ENCODE measurements at regions not wholly inside any gene's neighbourhood (a gene's known extent, or its start where the extent isn't known, plus 50 kb on each side); places are given as distances from the start of the nearest gene placed in this dataset.

DNA sequence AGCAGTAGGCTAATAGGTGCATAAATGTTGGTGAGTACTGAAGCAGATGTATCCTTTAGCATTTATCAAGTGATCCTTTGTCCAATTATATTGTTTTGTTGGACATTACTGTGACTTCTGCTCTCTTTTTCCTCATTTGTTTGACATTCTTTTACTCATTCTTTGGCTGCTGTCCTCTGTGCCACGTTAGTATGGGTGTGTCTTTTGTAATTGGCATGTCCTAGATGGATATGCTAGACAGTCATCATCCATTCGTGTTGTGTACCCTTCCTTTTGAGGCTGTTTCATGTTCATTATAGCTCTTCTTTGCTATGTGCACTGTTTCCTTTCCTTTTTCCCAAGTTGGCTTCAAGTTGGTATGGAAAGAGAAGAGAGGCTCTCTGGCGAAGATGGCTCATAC lies 284.7 kb downstream of the CYP26B1 start:
- ChIA-PET CTCF (no interaction called here), POLR2A (no interaction called here)
- TF ChIP-seq FOXA1 (IDR thresholded peaks at IDR 0.05) = no peak
- no peak for DNase-seq (ENCODE audit: extremely low spot score)

- CTCF ChIA-PET = interaction anchor here (0.7 kb wide), 1 partner anchor 311 kb away, joined by 3 read pairs; no protein-coding TSS in a partner anchor
- POLR2A ChIA-PET = no interaction called here
- DNase-seq (ENCODE audit: extremely low spot score) = no peak
- no peak for TF ChIP-seq ZNF384 (IDR thresholded peaks at IDR 0.05)
These were observed 286.2 kb downstream of the CYP26B1 start for GRCh38 chr2:71861186-71862160.

GRCh38 chr2:71860381-71860926 lies 287.2 kb downstream of the CYP26B1 start:
- DNase-seq (ENCODE audit: extremely low spot score) = no peak
- TF ChIP-seq L3MBTL2 (conservative IDR thresholded peaks at IDR 0.05) = no peak
- no peak for TF ChIP-seq LEF1 (IDR thresholded peaks at IDR 0.05; ENCODE audit: borderline replicate concordance)
- no peak for TF ChIP-seq ELF4 (IDR thresholded peaks at IDR 0.05)
- TF ChIP-seq HDGF (IDR thresholded peaks at IDR 0.05; ENCODE audit: borderline replicate concordance) = no peak
- TF ChIP-seq ARNT (IDR thresholded peaks at IDR 0.05) = no peak
- no peak for TF ChIP-seq NFRKB (IDR thresholded peaks at IDR 0.05)
- no peak for TF ChIP-seq FOXK2 (IDR thresholded peaks at IDR 0.05)
- TF ChIP-seq FOXA1 (IDR thresholded peaks at IDR 0.05) = no peak
- TF ChIP-seq SUZ12 (IDR thresholded peaks at IDR 0.05) = no peak
- no peak for TF ChIP-seq TARDBP (IDR thresholded peaks at IDR 0.05)
- no peak for TF ChIP-seq FOXM1 (IDR thresholded peaks at IDR 0.05; ENCODE audit: borderline replicate concordance)
- ChIA-PET CTCF (no interaction called here), POLR2A (no interaction called here)

DNA sequence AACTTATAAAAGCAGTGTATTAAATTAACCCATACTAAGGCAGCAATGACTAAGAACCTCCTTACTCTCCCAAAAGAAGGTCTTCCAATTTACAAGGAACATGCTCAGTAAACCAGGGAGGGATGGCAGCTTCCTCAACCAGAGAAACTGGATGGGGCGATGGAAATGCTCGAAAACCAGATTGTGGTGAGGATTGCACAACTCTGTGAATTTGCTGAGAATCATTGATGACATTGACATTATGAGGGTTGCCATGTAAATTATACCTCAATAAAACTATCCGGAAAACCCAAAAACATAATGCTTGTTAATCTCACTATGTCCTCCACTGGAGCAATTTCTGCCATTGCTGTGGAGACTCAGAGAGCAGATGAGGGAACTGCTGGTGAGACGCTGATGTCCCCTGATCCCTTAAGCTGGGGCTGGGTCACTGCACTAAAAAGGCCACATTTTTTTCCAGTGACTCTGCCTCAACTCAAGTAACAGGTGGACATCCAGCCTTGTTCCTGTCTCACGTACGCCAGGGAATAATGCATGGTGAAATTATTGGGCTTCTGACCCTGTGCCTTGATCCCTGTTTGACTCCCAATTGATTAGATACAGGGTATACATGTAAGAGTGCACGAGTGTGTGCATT lies 288.3 kb downstream of the CYP26B1 start:
- DNase-seq (ENCODE audit: extremely low spot score) = no peak
- POLR2A ChIA-PET = no interaction called here
- CTCF ChIA-PET = no interaction called here
- TF ChIP-seq FOXA1 (IDR thresholded peaks at IDR 0.05) (no peak), TARDBP (IDR thresholded peaks at IDR 0.05) (no peak), HDGF (IDR thresholded peaks at IDR 0.05; ENCODE audit: borderline replicate concordance) (no peak), ELF4 (IDR thresholded peaks at IDR 0.05) (no peak), FOXK2 (IDR thresholded peaks at IDR 0.05) (no peak), SP1 (IDR thresholded peaks at IDR 0.05) (no peak), ZNF384 (IDR thresholded peaks at IDR 0.05) (no peak)

GRCh38 chr2:71858071-71858470 lies 289.6 kb downstream of the CYP26B1 start:
- POLR2A ChIA-PET = no interaction called here
- CTCF ChIA-PET = no interaction called here
- TF ChIP-seq TARDBP (IDR thresholded peaks at IDR 0.05) = no peak
- no peak for DNase-seq (ENCODE audit: extremely low spot score)

DNA sequence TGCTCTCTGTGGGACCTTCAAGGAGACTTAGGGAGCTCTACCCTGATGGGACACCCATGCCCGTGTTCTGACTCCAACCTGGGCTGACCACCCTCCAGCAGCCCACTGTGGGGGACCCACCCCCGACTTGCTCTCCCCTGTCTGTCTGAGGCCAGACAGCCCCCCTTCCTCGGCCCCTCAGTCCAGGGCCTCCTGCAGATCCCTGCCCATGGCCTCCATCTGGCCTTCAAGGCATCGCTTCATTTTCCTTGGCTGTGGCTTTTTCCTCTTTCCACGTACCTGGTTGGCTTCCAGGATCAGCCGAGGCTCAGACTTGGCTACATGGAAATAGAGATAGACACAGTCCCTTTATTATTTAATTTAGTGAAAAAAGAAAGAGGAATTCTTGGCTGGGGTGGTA lies 290.0 kb downstream of the CYP26B1 start:
- no peak for TF ChIP-seq PKNOX1 (IDR thresholded peaks at IDR 0.05)
- no peak for TF ChIP-seq FOXM1 (IDR thresholded peaks at IDR 0.05; ENCODE audit: borderline replicate concordance)
- no peak for TF ChIP-seq ELF4 (IDR thresholded peaks at IDR 0.05)
- no peak for TF ChIP-seq CTBP1 (IDR thresholded peaks at IDR 0.05; ENCODE audit: borderline replicate concordance)
- no peak for TF ChIP-seq LEF1 (IDR thresholded peaks at IDR 0.05; ENCODE audit: borderline replicate concordance)
- TF ChIP-seq ARNT (IDR thresholded peaks at IDR 0.05) = no peak
- TF ChIP-seq ZNF384 (IDR thresholded peaks at IDR 0.05) = no peak
- no peak for TF ChIP-seq HDGF (IDR thresholded peaks at IDR 0.05; ENCODE audit: borderline replicate concordance)
- no peak for TF ChIP-seq BHLHE40 (IDR thresholded peaks at IDR 0.05; ENCODE audit: borderline replicate concordance)
- no peak for TF ChIP-seq FOXK2 (IDR thresholded peaks at IDR 0.05)
- no peak for TF ChIP-seq TARDBP (IDR thresholded peaks at IDR 0.05)
- no peak for TF ChIP-seq FOXA1 (IDR thresholded peaks at IDR 0.05)
- no peak for TF ChIP-seq L3MBTL2 (conservative IDR thresholded peaks at IDR 0.05)
- POLR2A ChIA-PET = no interaction called here
- no peak for DNase-seq (ENCODE audit: extremely low spot score)
- CTCF ChIA-PET = no interaction called here

GRCh38 chr2:71856773-71857525 lies 290.7 kb downstream of the CYP26B1 start:
- no peak for TF ChIP-seq FOXK2 (IDR thresholded peaks at IDR 0.05)
- TF ChIP-seq TARDBP (IDR thresholded peaks at IDR 0.05) = no peak
- TF ChIP-seq PKNOX1 (IDR thresholded peaks at IDR 0.05) = no peak
- TF ChIP-seq LEF1 (IDR thresholded peaks at IDR 0.05; ENCODE audit: borderline replicate concordance) = no peak
- TF ChIP-seq L3MBTL2 (conservative IDR thresholded peaks at IDR 0.05) = no peak
- no peak for TF ChIP-seq ZNF384 (IDR thresholded peaks at IDR 0.05)
- TF ChIP-seq FOXA1 (IDR thresholded peaks at IDR 0.05) = no peak
- TF ChIP-seq SUZ12 (IDR thresholded peaks at IDR 0.05) = no peak
- TF ChIP-seq SP1 (IDR thresholded peaks at IDR 0.05) = no peak
- TF ChIP-seq FOXM1 (IDR thresholded peaks at IDR 0.05; ENCODE audit: borderline replicate concordance) = no peak
- POLR2A ChIA-PET = no interaction called here
- CTCF ChIA-PET = no interaction called here
- no peak for DNase-seq (ENCODE audit: extremely low spot score)

All from HEK293T (cell line).